Stomach (tissue), 8 donors: ENCODE measurements at regions not wholly inside any gene's neighbourhood (a gene's known extent, or its start where the extent isn't known, plus 50 kb on each side); places are given as distances from the start of the nearest gene placed in this dataset.
"Not testable (repeated sequence)": the region's sequence is repeated elsewhere in the genome, so short reads cannot be mapped to it uniquely, and the experiment has no call there.

Experiments used
- DNase-seq, 2 donors: peaks; one replicate each; pipeline versions ENCODE4 v3.0.0 to v3.0.0-alpha.2; 2013 to 2019
- H3K27ac ChIP-seq, 5 donors: fragments of 200-600 bp in 4 of 5; sonication (generic) in 4 of 5; one replicate each; pipeline ENCODE4 v1.5.1; 2013 to 2019; ENCODE audit warnings: mild to moderate bottlenecking in 1 of 5, moderate library complexity in 1 of 5
- H3K27me3 ChIP-seq, 3 donors: fragments of 200-600 bp; sonication (generic); one replicate each; pipeline ENCODE4 v1.5.1; 2017 to 2019; ENCODE audit warnings: mixed run types in 1 of 3
- H3K36me3 ChIP-seq, 4 donors: fragments of 200-600 bp; sonication (generic); 1 replicate in 3 of 4; 2 replicates in 1 of 4; pipeline ENCODE4 v1.5.1; 2016 to 2019
- H3K4me1 ChIP-seq, 4 donors: fragments of 200-600 bp; sonication (generic); one replicate each; pipeline ENCODE4 v1.5.1; 2016 to 2019
- H3K4me3 ChIP-seq, 4 donors: fragments of 200-600 bp; sonication (generic) in 3 of 4; one replicate each; pipeline ENCODE4 v1.5.1; 2016 to 2019; ENCODE audit warnings: mild to moderate bottlenecking in 1 of 4
- H3K9me3 ChIP-seq, 4 donors: fragments of 200-600 bp; sonication (generic); one replicate each; pipeline ENCODE4 v1.5.1; 2016 to 2019
- EP300 ChIP-seq: sonication (generic); formaldehyde crosslinking; IDR thresholded peaks from one replicate; pipeline ENCODE4 v1.6.1; 2017; ENCODE audit warnings: antibody characterized with exemption
- POLR2A ChIP-seq, 4 donors: fragments of 450-650 bp; IDR thresholded peaks; one replicate each; pipeline ENCODE4 v1.6.1; 2016; ENCODE audit warnings: antibody characterized with exemption in 4 of 4, control low read depth in 2 of 4, mild to moderate bottlenecking in 1 of 4, moderate library complexity in 1 of 4
- POLR2AphosphoS5 ChIP-seq, 3 donors: sonication (generic); formaldehyde crosslinking; IDR thresholded peaks; one replicate each; pipeline ENCODE4 v1.6.1; 2016; ENCODE audit warnings: antibody characterized with exemption in 3 of 3
- WGBS, 5 donors: extraction: QIAGEN DNeasy Blood & Tissue Kit in 3 of 5; methylation state at CpG; one replicate each; pipeline versions ENCODE4 v1.1.5 to v1.1.7; 2013 to 2018; 5-methylcytosine and 5-hydroxymethylcytosine counted together
- intact Hi-C: fragments of 100-400 bp; cut with DNase I; formaldehyde crosslinking; loops from one replicate; pipeline ENCODE4 v1.15.1; 2023; ENCODE audit warnings: low total_unique reads
- TF ChIP-seq, protein P1 (sequence below), 7 experiments: fragments of 450-650 bp in 4 of 7; fragments of 200-600 bp in 3 of 7; sonication (generic) in 3 of 7; IDR thresholded peaks; one replicate each; pipeline ENCODE4 v1.5.1; 2016 to 2019; ENCODE audit warnings: antibody characterized with exemption in 7 of 7, control low read depth in 2 of 7, mild to moderate bottlenecking in 1 of 7
- donor health status: healthy with polysubstance abuse.
- donor health status: Bipolar disorder and iron deficiency.
- donor health status: healthy.

DNA sequence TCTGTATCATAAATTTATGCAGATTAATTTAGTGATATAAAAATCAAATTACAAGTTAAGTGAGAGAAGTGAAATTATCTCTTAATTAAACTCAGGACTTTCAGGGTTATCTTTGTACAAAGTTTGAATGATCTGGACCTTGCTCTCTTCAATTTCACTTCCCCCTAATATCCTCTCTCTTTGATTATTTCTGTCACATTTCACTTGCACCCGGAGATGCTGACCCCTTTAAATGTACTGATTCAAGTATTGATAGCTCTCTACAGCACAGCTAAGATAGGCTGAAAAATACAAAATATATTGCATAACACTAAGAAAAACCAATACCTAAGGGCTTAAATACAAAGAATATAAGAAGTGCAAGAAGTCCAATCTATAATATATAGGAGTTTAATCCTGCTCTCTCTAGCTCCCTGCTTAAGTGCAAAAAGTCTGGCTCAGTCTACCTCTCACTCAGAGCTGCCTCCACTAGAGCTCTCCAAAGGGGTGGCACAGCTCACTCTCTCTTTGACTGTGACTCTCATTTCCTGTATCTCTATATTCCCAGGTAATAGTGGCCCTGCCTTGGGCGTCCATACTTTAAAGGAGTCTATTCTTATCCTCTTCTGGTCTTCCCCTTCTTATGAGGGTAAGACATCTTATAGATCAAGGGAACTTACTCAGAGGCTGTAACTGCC, 588.4 kb downstream of the RFPL4B start:
- intact Hi-C loops: no loop called here
- DNase-seq: no peak
- TF ChIP-seq POLR2AphosphoS5 (IDR thresholded peaks at IDR 0.05): no peak
- TF ChIP-seq, protein P1, sequence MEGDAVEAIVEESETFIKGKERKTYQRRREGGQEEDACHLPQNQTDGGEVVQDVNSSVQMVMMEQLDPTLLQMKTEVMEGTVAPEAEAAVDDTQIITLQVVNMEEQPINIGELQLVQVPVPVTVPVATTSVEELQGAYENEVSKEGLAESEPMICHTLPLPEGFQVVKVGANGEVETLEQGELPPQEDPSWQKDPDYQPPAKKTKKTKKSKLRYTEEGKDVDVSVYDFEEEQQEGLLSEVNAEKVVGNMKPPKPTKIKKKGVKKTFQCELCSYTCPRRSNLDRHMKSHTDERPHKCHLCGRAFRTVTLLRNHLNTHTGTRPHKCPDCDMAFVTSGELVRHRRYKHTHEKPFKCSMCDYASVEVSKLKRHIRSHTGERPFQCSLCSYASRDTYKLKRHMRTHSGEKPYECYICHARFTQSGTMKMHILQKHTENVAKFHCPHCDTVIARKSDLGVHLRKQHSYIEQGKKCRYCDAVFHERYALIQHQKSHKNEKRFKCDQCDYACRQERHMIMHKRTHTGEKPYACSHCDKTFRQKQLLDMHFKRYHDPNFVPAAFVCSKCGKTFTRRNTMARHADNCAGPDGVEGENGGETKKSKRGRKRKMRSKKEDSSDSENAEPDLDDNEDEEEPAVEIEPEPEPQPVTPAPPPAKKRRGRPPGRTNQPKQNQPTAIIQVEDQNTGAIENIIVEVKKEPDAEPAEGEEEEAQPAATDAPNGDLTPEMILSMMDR (IDR thresholded peaks at IDR 0.05): no peak
- no peak for TF ChIP-seq POLR2A (IDR thresholded peaks at IDR 0.05)
- no peak for TF ChIP-seq EP300
- Histone ChIP-seq H3K36me3 (no peaks in the 10 kb centered on the region), H3K9me3 (no peaks in the 10 kb centered on the region), H3K4me1 (peaks cover 0 to 9% (median 3%) of the 10 kb centered on the region in 4 donors), H3K27me3 (no peaks in the 10 kb centered on the region), H3K27ac (no peak overlapping the region), H3K4me3 (no peak overlapping the region)
- whole genome bisulfite sequencing, 5 donors: 58 to 84% (median 72%) methylated on average over 2 of the region's 2 CpGs

DNA sequence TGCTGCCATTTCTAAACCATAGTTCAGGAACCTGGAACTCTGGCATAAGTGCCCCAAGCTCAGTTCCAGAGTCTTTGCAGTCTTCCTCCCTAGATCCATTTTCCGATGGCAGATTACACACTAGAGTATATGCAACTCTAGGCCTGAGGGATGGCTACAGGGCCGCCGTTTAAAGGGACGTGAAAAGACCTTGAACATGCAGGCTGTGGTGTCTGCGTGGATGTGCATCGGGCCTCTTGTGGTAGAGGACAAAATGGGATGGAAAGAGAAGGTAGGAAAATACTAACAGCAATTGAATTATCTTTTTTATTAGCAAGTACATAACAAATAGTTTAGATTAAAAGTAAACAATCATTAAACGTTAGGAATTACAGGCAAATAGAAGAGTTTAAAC, 588.9 kb downstream of the RFPL4B start:
- TF ChIP-seq, protein P1 (IDR thresholded peaks at IDR 0.05): no peak
- TF ChIP-seq POLR2AphosphoS5 (IDR thresholded peaks at IDR 0.05) (no peak), EP300 (no peak), POLR2A (IDR thresholded peaks at IDR 0.05) (no peak)
- H3K36me3 ChIP-seq: no peaks in the 10 kb centered on the region
- DNase-seq: no peak
- intact Hi-C loops: no loop called here
- 85 to 90% (median 88%) methylated on average over 7 of the region's 7 CpGs for WGBS, 5 donors
- H3K27me3 ChIP-seq: no peaks in the 10 kb centered on the region
- H3K27ac ChIP-seq: no peak overlapping the region
- no peak overlapping the region for H3K4me3 ChIP-seq
- peaks cover 0 to 12% (median 3%) of the 10 kb centered on the region in 4 donors for H3K4me1 ChIP-seq
- no peaks in the 10 kb centered on the region for H3K9me3 ChIP-seq

DNA sequence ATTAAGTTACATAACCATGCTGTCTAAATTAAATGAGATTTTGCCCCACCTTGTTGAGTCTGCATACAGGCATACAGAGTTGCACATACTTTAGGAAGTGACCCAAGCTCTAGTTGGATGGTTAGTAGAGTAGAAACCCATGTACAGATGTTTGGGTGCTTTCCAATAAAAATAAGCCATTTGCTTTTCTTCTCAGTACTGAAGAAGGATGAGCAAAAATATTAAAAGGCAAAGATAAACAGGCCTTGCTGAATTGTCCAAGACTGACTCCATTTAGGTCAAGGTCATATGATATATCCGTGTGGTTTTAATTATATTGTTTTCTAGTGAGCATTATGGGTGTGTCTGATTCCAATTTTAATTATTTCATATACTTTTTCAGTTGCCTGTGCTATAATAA, 589.4 kb downstream of the RFPL4B start:
- H3K4me1 ChIP-seq: peaks cover 0 to 16% (median 3%) of the 10 kb centered on the region in 4 donors
- no peaks in the 10 kb centered on the region for H3K9me3 ChIP-seq
- H3K27me3 ChIP-seq: no peaks in the 10 kb centered on the region
- DNase-seq: peak in 1 of 2 donors; percentile 44
- intact Hi-C loops: no loop called here
- TF ChIP-seq POLR2A (IDR thresholded peaks at IDR 0.05) (no peak), EP300 (no peak), POLR2AphosphoS5 (IDR thresholded peaks at IDR 0.05) (no peak)
- TF ChIP-seq, protein P1 (IDR thresholded peaks at IDR 0.05): no peak
- no peaks in the 10 kb centered on the region for H3K36me3 ChIP-seq
- 41 to 59% (median 54%) methylated on average over 1 of the region's 1 CpG for WGBS, 5 donors
- no peak overlapping the region for H3K27ac ChIP-seq
- no peak overlapping the region for H3K4me3 ChIP-seq

DNA sequence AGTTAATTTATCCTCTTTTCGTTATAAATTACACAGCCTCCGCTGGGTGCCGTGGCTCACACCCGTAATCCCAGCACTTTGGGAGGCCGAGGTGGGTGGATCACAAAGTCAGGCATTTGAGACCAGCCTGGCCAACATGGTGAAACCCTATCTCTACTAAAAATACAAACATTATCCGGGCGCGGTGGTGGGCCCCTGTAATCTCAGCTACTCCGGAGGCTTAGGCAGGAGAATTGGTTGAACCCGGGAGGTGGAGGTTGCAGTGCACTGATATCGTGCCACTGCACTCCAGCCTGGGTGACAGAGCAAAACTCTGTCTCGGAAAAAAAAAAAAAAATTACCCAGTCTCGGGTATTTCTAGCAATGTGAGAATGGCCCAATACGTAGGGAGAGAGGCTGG, 590.6 kb downstream of the RFPL4B start:
- H3K36me3 ChIP-seq, H3K9me3 ChIP-seq, H3K27ac ChIP-seq, H3K4me3 ChIP-seq, intact Hi-C loops, H3K27me3 ChIP-seq, DNase-seq: not testable (repeated sequence)
- WGBS, 5 donors: 95 to 97% (median 96%) methylated on average over 14 of the region's 14 CpGs
- peaks cover 0 to 17% (median 3%) of the 10 kb centered on the region in 4 donors for H3K4me1 ChIP-seq

DNA sequence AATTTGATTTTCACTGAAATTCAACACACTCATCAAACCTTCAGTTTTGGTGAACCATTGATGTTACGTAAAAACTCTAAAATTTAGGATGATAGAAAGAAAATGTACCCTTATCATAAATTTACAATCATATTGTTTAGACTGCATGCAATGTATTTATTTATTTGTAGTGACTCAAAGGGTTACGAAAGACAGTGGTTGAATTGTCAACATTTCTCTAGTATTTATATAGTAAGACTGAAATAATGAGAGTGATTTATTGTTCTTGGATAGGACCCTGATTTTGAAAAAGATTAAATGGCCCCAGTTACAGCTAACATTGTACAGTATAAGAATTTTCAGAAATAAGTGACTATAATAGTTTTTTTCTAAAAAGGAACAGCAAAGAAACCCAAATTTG, 591.5 kb downstream of the RFPL4B start:
- H3K4me3 ChIP-seq: no peak overlapping the region
- H3K4me1 ChIP-seq: peaks cover 0 to 17% (median 3%) of the 10 kb centered on the region in 4 donors
- TF ChIP-seq, protein P1 (IDR thresholded peaks at IDR 0.05): no peak
- no peak for TF ChIP-seq EP300
- no peak for TF ChIP-seq POLR2AphosphoS5 (IDR thresholded peaks at IDR 0.05)
- TF ChIP-seq POLR2A (IDR thresholded peaks at IDR 0.05): no peak
- no peak overlapping the region for H3K27ac ChIP-seq
- DNase-seq: no peak
- no peaks in the 10 kb centered on the region for H3K9me3 ChIP-seq
- 71 to 90% (median 87%) methylated on average over 2 of the region's 2 CpGs for WGBS, 5 donors
- H3K36me3 ChIP-seq: no peaks in the 10 kb centered on the region
- intact Hi-C loops: no loop called here
- no peaks in the 10 kb centered on the region for H3K27me3 ChIP-seq
